OCI-LY3 (cell line): ENCODE measurements at regions not wholly inside any gene's neighbourhood (a gene's known extent, or its start where the extent isn't known, plus 50 kb on each side); places are given as distances from the start of the nearest gene placed in this dataset.

ENCODE experiments used
- H2AFZ ChIP-seq: fragments of 200-600, 300-600 bp; shearing (Covaris generic); 2 replicates; pipeline ENCODE4 v1.6.0; 2014; ENCODE audit warnings: antibody characterized with exemption, low read depth, low read length
- H3K27ac ChIP-seq: fragments of 200-600, 300-600 bp; sonication (generic); 2 replicates; pipeline ENCODE4 v1.5.1; 2014; ENCODE audit warnings: mild to moderate bottlenecking, low read length, moderate library complexity, mixed read lengths
- H3K27me3 ChIP-seq: fragments of 200-600, 300-600 bp; sonication (generic); 2 replicates; pipeline ENCODE4 v1.6.1; 2014; ENCODE audit warnings: low read depth, low read length, mixed read lengths
- H3K36me3 ChIP-seq: fragments of 200-600, 300-600 bp; sonication (generic); replicated peaks from 2 replicates; pipeline ENCODE3; 2014; ENCODE audit warnings: low read depth, low read length, mixed read lengths
- H3K4me1 ChIP-seq: fragments of 300-600, 200-600 bp; sonication (generic); 2 replicates; pipeline ENCODE4 v1.6.1; 2014; ENCODE audit warnings: low read length, mixed read lengths
- H3K4me2 ChIP-seq: fragments of 200-600, 300-600 bp; sonication (generic); 2 replicates; pipeline ENCODE4 v1.6.1; 2014; ENCODE audit warnings: low read length, mixed read lengths
- H3K4me3 ChIP-seq: fragments of 300-600, 200-600 bp; sonication (generic); 2 replicates; pipeline ENCODE4 v1.5.1; 2014; ENCODE audit warnings: antibody characterized with exemption, mild to moderate bottlenecking, low read length, moderate library complexity
- H3K79me2 ChIP-seq: fragments of 300-600, 200-600 bp; shearing (Covaris generic); 2 replicates; pipeline ENCODE4 v1.6.1; 2014; ENCODE audit warnings: mild to moderate bottlenecking, low read length, mixed read lengths
- H3K9ac ChIP-seq: fragments of 300-600, 200-600 bp; shearing (Covaris generic); 2 replicates; pipeline ENCODE4 v1.6.0; 2014; ENCODE audit warnings: mild to moderate bottlenecking, low read length, moderate library complexity
- H3K9me3 ChIP-seq: fragments of 200-600, 300-600 bp; shearing (Covaris generic); 2 replicates; pipeline ENCODE4 v1.6.1; 2014; ENCODE audit warnings: low read length, mixed read lengths; ENCODE audit not compliant: insufficient read depth
- H4K20me1 ChIP-seq: fragments of 200-600, 300-600 bp; sonication (generic); 2 replicates; pipeline ENCODE4 v1.6.1; 2016; ENCODE audit warnings: low read length, mixed read lengths; ENCODE audit not compliant: insufficient read depth
- EZH2phosphoT487 ChIP-seq: fragments of 200-600 bp; shearing (Covaris generic); IDR thresholded peaks from 2 replicates; pipeline ENCODE4 v1.6.1; 2018; ENCODE audit warnings: antibody characterized with exemption, mixed run types, low read depth
- TF ChIP-seq, protein P1 (sequence below): fragments of 200-600, 300-600 bp; sonication (generic); IDR thresholded peaks from 2 replicates; pipeline ENCODE4 v1.5.1; 2014; ENCODE audit warnings: antibody characterized with exemption, low read length, low read depth

- Histone ChIP-seq H3K9ac (no peak overlapping the region), H3K36me3 (peaks cover 6% of the 10 kb centered on the region), H3K4me2 (no peak overlapping the region), H2AFZ (no peak overlapping the region), H3K9me3 (no peaks in the 10 kb centered on the region), H3K4me1 (peaks cover 5% of the 10 kb centered on the region; the same call in 1 of the 2 replicates), H3K79me2 (no peaks in the 10 kb centered on the region), H4K20me1 (no peaks in the 10 kb centered on the region), H3K4me3 (no peak overlapping the region), H3K27ac (no peak overlapping the region), H3K27me3 (0 out of 2 replicates have a peak, but pooled peaks cover 4% of the 10 kb centered on the region)
- TF ChIP-seq, protein P1, sequence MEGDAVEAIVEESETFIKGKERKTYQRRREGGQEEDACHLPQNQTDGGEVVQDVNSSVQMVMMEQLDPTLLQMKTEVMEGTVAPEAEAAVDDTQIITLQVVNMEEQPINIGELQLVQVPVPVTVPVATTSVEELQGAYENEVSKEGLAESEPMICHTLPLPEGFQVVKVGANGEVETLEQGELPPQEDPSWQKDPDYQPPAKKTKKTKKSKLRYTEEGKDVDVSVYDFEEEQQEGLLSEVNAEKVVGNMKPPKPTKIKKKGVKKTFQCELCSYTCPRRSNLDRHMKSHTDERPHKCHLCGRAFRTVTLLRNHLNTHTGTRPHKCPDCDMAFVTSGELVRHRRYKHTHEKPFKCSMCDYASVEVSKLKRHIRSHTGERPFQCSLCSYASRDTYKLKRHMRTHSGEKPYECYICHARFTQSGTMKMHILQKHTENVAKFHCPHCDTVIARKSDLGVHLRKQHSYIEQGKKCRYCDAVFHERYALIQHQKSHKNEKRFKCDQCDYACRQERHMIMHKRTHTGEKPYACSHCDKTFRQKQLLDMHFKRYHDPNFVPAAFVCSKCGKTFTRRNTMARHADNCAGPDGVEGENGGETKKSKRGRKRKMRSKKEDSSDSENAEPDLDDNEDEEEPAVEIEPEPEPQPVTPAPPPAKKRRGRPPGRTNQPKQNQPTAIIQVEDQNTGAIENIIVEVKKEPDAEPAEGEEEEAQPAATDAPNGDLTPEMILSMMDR: no peak
- TF ChIP-seq EZH2phosphoT487: no peak
Observed at GRCh38 chr1:25113086-25113485, 119.2 kb downstream of the SYF2 start.

DNA sequence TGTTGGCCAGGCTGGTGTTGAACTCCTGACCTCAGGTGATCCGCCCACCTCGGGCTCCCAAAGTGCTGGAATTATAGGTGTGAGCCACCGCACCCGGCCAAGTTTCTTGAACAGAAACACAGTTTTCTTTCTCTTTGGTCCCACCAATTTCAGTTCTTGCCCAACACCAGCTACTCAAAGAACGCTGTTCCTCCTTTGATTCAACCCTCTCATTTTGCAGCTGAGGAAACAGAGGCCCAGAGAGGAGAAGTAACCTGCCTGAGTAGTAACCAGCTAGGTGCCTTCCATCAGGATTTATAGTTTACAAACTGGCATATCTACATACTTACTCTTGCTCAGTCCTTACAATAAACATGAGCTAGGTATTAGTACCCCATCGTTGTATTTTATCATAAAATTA, 119.9 kb downstream of the SYF2 start:
- TF ChIP-seq, protein P1: no peak
- TF ChIP-seq EZH2phosphoT487: no peak
- no peak overlapping the region for H3K4me3 ChIP-seq
- peaks cover 6% of the 10 kb centered on the region for H3K36me3 ChIP-seq
- no peak overlapping the region for H3K4me2 ChIP-seq
- no peaks in the 10 kb centered on the region for H3K9me3 ChIP-seq
- H4K20me1 ChIP-seq: no peaks in the 10 kb centered on the region
- H3K27ac ChIP-seq: no peak overlapping the region
- peaks cover 5% of the 10 kb centered on the region; the same call in 1 of the 2 replicates for H3K4me1 ChIP-seq
- no peak overlapping the region for H3K9ac ChIP-seq
- H2AFZ ChIP-seq: no peak overlapping the region
- H3K27me3 ChIP-seq: 0 out of 2 replicates have a peak, but pooled peaks cover 4% of the 10 kb centered on the region
- no peaks in the 10 kb centered on the region for H3K79me2 ChIP-seq

DNA sequence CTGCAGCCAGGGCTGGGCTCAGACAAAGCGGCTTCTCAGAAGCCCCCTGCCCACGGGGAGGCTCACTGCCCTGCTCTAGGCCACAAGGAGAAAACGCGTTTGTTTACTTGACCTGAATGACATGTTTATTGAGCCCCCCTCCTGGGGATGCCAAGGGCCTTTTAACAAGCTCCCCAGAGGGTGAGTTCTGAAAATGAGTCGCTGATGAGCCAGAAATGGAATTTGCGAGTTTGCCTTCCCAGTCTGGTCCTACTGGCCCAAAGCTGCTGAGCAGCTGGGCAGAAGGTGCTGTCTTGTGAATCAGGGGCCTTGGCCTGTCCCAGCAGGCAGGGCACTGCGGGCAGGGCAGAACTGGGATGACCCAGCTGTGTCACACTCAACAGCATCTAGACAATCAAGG, 120.6 kb downstream of the SYF2 start:
- Histone ChIP-seq H2AFZ (no peak overlapping the region), H4K20me1 (no peaks in the 10 kb centered on the region), H3K4me3 (no peak overlapping the region), H3K4me1 (peaks cover 5% of the 10 kb centered on the region; the same call in 1 of the 2 replicates), H3K79me2 (no peaks in the 10 kb centered on the region), H3K9ac (no peak overlapping the region), H3K36me3 (peaks cover 6% of the 10 kb centered on the region), H3K27ac (no peak overlapping the region), H3K9me3 (no peaks in the 10 kb centered on the region), H3K27me3 (0 out of 2 replicates have a peak, but pooled peaks cover 4% of the 10 kb centered on the region), H3K4me2 (no peak overlapping the region)
- TF ChIP-seq EZH2phosphoT487: no peak
- TF ChIP-seq, protein P1: no peak

DNA sequence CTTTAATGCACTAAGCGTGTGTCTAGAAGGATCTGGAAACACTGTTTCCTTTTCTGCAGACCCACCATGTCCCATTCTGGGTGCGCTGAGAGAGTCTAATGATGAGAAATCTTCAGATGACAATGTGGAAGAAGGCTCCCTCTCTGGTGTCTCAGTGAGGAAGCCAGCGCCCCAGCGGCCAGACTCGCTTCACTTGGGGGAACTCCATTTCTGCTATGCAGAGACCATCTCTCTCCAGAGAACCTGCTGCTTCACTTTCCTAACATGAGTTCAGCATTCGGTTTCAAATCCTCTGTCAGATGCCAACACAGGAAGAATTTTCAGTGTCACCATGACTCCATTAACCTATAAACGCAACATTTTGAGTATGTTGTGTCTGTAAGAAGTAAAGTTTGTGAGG, 121.8 kb downstream of the SYF2 start:
- Histone ChIP-seq H3K36me3 (peaks cover 6% of the 10 kb centered on the region), H3K79me2 (no peaks in the 10 kb centered on the region), H3K4me2 (no peak overlapping the region), H3K4me3 (no peak overlapping the region), H3K9ac (no peak overlapping the region), H2AFZ (no peak overlapping the region), H3K27ac (no peak overlapping the region), H4K20me1 (no peaks in the 10 kb centered on the region), H3K4me1 (peaks cover 5% of the 10 kb centered on the region; the same call in 1 of the 2 replicates), H3K27me3 (0 out of 2 replicates have a peak, but pooled peaks cover 4% of the 10 kb centered on the region), H3K9me3 (no peaks in the 10 kb centered on the region)
- TF ChIP-seq, protein P1: no peak
- TF ChIP-seq EZH2phosphoT487: no peak
